HCT116 (cell line): ENCODE measurements at regions not wholly inside any gene's neighbourhood (a gene's known extent, or its start where the extent isn't known, plus 50 kb on each side); places are given as distances from the start of the nearest gene placed in this dataset.

Source experiments
- ATAC-seq: fragments of 200-7000 bp; cut with Tn5 transposase; 2 replicates; pipeline ENCODE4 v1.9.1; 2020; ENCODE audit warnings: mild to moderate bottlenecking, moderate library complexity
- BruUV-seq: library from RNA; stranded (reverse); fragments of 400-500 nt; replicated peaks from 2 replicates; lab custom pipeline; 2021; lab: Mats Ljungman, UMichigan
- CTCF ChIA-PET: fragments of 300-600 bp; sonication (Branson Sonifier 250); formaldehyde crosslinking; loops from one replicate; lab custom pipeline; 2021; ENCODE audit warnings: antibody characterized with exemption; lab: Charles Lee
- POLR2A ChIA-PET: fragments of 300-600, 350-600 bp; sonication (Branson Sonifier 250); formaldehyde crosslinking; loops from one replicate; lab custom pipeline; 2021; ENCODE audit warnings: antibody characterized with exemption; lab: Charles Lee
- RAD21 ChIA-PET, 2 experiments: fragments of 300-600 bp; sonication (Branson Sonifier 250); formaldehyde crosslinking; loops; one replicate each; lab custom pipeline; 2023; ENCODE audit warnings: low total read pairs in 2 of 2; ENCODE audit not compliant: uncharacterized antibody in 2 of 2, unreplicated experiment in 2 of 2, low non-redundant PET in 1 of 2; lab: Charles Lee
- DNase-seq: peaks from one replicate; pipeline ENCODE4 v3.0.0-alpha.2; 2010; ENCODE audit warnings: low read depth, low spot score
- H2AFZ ChIP-seq: fragments of 200-600 bp; shearing (Covaris generic), sonication (generic); 2 replicates; pipeline ENCODE4 v1.6.1; 2017; ENCODE audit warnings: low read depth, mixed run types, mixed read lengths, antibody characterized with exemption, low read length; ENCODE audit not compliant: poor library complexity, severe bottlenecking
- H3K27ac ChIP-seq: 2 replicates; pipeline ENCODE4 v1.5.1; 2012; ENCODE audit warnings: low read depth, low read length
- H3K27me3 ChIP-seq: fragments of 200-600 bp; sonication (generic); 2 replicates; pipeline ENCODE4 v1.6.1; 2016; ENCODE audit warnings: mixed run types, low read length, mixed read lengths; ENCODE audit not compliant: insufficient read depth
- H3K36me3 ChIP-seq, 2 experiments: fragments of 200-500 bp in 1 of 2; fragments of 200-600 bp in 1 of 2; sonication (Bioruptor generic) in 1 of 2; sonication (generic) in 1 of 2; 2 replicates each; pipeline versions ENCODE4 v1.5.1 to v1.6.1; 2014 to 2016; ENCODE audit warnings: low read length in 2 of 2, inconsistent platforms in 1 of 2, mixed read lengths in 1 of 2, mixed run types in 1 of 2; ENCODE audit not compliant: insufficient read depth in 2 of 2, control insufficient read depth in 1 of 2
- H3K4me1 ChIP-seq, 2 experiments: fragments of 200-600 bp in 1 of 2; sonication (generic) in 1 of 2; 2 replicates each; pipeline versions ENCODE4 v1.5.1 to v1.6.1; 2012 to 2017; ENCODE audit warnings: low read length in 2 of 2, inconsistent platforms in 1 of 2, mild to moderate bottlenecking in 1 of 2, mixed read lengths in 1 of 2, mixed run types in 1 of 2, moderate library complexity in 1 of 2; ENCODE audit not compliant: insufficient read depth in 2 of 2, control insufficient read depth in 1 of 2
- H3K4me2 ChIP-seq: fragments of 200-600 bp; sonication (generic); 2 replicates; pipeline ENCODE4 v1.6.1; 2017; ENCODE audit warnings: mixed run types, low read length, mixed read lengths
- H3K4me3 ChIP-seq, 2 experiments: fragments of 200-600 bp in 1 of 2; sonication (generic) in 1 of 2; replicated peaks in 1 of 2; 2 replicates each; pipeline ENCODE4 v1.5.1; 2011 to 2016; ENCODE audit warnings: low read length in 2 of 2, control low read depth in 1 of 2, low read depth in 1 of 2, mild to moderate bottlenecking in 1 of 2, mixed read lengths in 1 of 2, mixed run types in 1 of 2
- H3K79me2 ChIP-seq: fragments of 200-600 bp; sonication (generic); 2 replicates; pipeline ENCODE4 v1.6.1; 2017; ENCODE audit warnings: mild to moderate bottlenecking, mixed run types, low read length, moderate library complexity, mixed read lengths; ENCODE audit not compliant: insufficient read depth
- H3K9ac ChIP-seq: fragments of 200-600 bp; sonication (generic); 2 replicates; pipeline ENCODE4 v1.6.1; 2016; ENCODE audit warnings: low read length, mixed read lengths
- H3K9me2 ChIP-seq: fragments of 200-600 bp; sonication (generic), shearing (Covaris generic); 2 replicates; pipeline ENCODE4 v1.6.1; 2017; ENCODE audit warnings: mixed run types, mild to moderate bottlenecking, moderate library complexity; ENCODE audit not compliant: insufficient read depth
- H3K9me3 ChIP-seq, 2 experiments: fragments of 200-500 bp in 1 of 2; fragments of 200-600 bp in 1 of 2; sonication (Bioruptor generic) in 1 of 2; sonication (generic) in 1 of 2; 2 replicates each; pipeline ENCODE4 v1.6.1; 2014 to 2017; ENCODE audit warnings: low read length in 2 of 2, mixed read lengths in 2 of 2, inconsistent platforms in 1 of 2, low read depth in 1 of 2, mild to moderate bottlenecking in 1 of 2, mixed run types in 1 of 2, moderate library complexity in 1 of 2; ENCODE audit not compliant: control insufficient read depth in 1 of 2, insufficient read depth in 1 of 2
- H4K20me1 ChIP-seq: fragments of 200-600 bp; sonication (generic), shearing (Covaris generic); 2 replicates; pipeline ENCODE4 v1.6.1; 2017; ENCODE audit warnings: mixed run types, mild to moderate bottlenecking, moderate library complexity; ENCODE audit not compliant: insufficient read depth
- RAD21 ChIP-seq: IDR thresholded peaks from 2 replicates; pipeline ENCODE4 v1.6.1; 2012; ENCODE audit warnings: low read depth, mild to moderate bottlenecking
- SRF ChIP-seq: IDR thresholded peaks from 2 replicates; pipeline ENCODE4 v1.6.1; 2012; ENCODE audit warnings: low read depth
- intact Hi-C: fragments of 100-400 bp; cut with micrococcal nuclease; formaldehyde crosslinking; loops from 2 replicates; pipeline ENCODE4 v1.10.0; 2022
- TF ChIP-seq, protein P1 (sequence below): IDR thresholded peaks from 2 replicates; pipeline ENCODE4 v1.6.1; 2011; ENCODE audit warnings: mild to moderate bottlenecking, low read length, moderate library complexity; ENCODE audit not compliant: insufficient replicate concordance; ENCODE audit errors: extremely low read depth
- TF ChIP-seq, protein P2 (sequence below): IDR thresholded peaks from 2 replicates; pipeline ENCODE4 v1.6.1; 2012; ENCODE audit warnings: low read depth

DNA sequence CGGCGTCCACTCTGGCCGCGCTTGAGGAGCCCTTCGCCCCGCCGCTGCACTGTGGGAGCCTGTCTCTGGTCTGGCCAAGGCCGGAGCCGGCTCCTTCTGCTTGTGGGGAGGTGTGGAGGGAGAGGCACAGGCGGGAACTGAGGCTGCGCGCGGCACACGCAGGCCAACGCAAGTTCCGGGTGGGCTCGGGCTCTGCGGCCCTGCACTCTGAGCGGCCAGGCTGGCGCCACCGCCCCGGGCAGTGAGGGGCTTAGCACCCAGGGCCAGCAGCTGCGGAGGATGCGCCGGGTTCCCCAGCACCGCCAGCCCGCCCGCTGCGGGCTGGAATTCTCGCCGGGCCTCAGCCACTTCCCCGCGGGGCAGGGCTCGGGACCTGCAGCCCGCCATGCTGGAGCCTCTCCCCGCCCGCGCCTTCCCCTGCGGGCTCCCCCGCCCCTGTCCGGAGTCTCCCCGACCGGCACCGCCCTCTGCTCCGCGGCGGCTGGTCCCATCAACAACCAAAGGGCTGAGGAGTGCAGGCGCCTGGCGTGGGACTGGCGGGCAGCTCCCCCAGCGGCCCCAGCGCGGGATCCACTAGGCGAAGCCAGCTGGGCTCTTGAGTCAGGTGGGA, 921.2 kb upstream of the FOXG1 start:
- H3K9me3 ChIP-seq: peaks cover 0 to 7% of the 10 kb centered on the region in 2 experiments; a peak in 1 of 4 replicates
- ATAC-seq (no peak), DNase-seq (no peak)
- H3K9ac ChIP-seq: no peak overlapping the region
- H3K4me3 ChIP-seq: no peak overlapping the region
- H2AFZ ChIP-seq: no peak overlapping the region
- H3K36me3 ChIP-seq: no peaks in the 10 kb centered on the region
- H3K9me2 ChIP-seq: no peaks in the 10 kb centered on the region
- H3K4me1 ChIP-seq: no peaks in the 10 kb centered on the region
- BruUV-seq: no TSS peak
- no peak overlapping the region for H3K27ac ChIP-seq
- TF ChIP-seq, protein P1, sequence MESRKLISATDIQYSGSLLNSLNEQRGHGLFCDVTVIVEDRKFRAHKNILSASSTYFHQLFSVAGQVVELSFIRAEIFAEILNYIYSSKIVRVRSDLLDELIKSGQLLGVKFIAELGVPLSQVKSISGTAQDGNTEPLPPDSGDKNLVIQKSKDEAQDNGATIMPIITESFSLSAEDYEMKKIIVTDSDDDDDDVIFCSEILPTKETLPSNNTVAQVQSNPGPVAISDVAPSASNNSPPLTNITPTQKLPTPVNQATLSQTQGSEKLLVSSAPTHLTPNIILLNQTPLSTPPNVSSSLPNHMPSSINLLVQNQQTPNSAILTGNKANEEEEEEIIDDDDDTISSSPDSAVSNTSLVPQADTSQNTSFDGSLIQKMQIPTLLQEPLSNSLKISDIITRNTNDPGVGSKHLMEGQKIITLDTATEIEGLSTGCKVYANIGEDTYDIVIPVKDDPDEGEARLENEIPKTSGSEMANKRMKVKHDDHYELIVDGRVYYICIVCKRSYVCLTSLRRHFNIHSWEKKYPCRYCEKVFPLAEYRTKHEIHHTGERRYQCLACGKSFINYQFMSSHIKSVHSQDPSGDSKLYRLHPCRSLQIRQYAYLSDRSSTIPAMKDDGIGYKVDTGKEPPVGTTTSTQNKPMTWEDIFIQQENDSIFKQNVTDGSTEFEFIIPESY: no peak
- TF ChIP-seq SRF (no peak), RAD21 (no peak)
- TF ChIP-seq, protein P2, sequence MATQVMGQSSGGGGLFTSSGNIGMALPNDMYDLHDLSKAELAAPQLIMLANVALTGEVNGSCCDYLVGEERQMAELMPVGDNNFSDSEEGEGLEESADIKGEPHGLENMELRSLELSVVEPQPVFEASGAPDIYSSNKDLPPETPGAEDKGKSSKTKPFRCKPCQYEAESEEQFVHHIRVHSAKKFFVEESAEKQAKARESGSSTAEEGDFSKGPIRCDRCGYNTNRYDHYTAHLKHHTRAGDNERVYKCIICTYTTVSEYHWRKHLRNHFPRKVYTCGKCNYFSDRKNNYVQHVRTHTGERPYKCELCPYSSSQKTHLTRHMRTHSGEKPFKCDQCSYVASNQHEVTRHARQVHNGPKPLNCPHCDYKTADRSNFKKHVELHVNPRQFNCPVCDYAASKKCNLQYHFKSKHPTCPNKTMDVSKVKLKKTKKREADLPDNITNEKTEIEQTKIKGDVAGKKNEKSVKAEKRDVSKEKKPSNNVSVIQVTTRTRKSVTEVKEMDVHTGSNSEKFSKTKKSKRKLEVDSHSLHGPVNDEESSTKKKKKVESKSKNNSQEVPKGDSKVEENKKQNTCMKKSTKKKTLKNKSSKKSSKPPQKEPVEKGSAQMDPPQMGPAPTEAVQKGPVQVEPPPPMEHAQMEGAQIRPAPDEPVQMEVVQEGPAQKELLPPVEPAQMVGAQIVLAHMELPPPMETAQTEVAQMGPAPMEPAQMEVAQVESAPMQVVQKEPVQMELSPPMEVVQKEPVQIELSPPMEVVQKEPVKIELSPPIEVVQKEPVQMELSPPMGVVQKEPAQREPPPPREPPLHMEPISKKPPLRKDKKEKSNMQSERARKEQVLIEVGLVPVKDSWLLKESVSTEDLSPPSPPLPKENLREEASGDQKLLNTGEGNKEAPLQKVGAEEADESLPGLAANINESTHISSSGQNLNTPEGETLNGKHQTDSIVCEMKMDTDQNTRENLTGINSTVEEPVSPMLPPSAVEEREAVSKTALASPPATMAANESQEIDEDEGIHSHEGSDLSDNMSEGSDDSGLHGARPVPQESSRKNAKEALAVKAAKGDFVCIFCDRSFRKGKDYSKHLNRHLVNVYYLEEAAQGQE: no peak
- no peaks in the 10 kb centered on the region for H3K79me2 ChIP-seq
- H3K4me2 ChIP-seq: no peak overlapping the region
- ChIA-PET RAD21 (no interaction called here), CTCF (no interaction called here), POLR2A (no interaction called here)
- H3K27me3 ChIP-seq: no peaks in the 10 kb centered on the region
- H4K20me1 ChIP-seq: no peaks in the 10 kb centered on the region
- intact Hi-C loops: no loop called here
